ENCODE measurements at regions not wholly inside any gene's neighbourhood (a gene's known extent, or its start where the extent isn't known, plus 50 kb on each side); places are given as distances from the start of the nearest gene placed in this dataset.

- H3K9me3 ChIP-seq, result no peaks in the 10 kb centered on the region
- intact Hi-C loops (cut with micrococcal nuclease; ENCODE audit: unreplicated experiment), result no loop called here
- Mint-ChIP-seq H3K27me3 (ENCODE audit: insufficient read depth, unreplicated experiment) (peaks cover 3% of the 10 kb centered on the region), H3K4me3 (ENCODE audit: unreplicated experiment) (no peak overlapping the region), H3K9me3 (ENCODE audit: unreplicated experiment) (no peaks in the 10 kb centered on the region), H3K36me3 (ENCODE audit: insufficient read depth, unreplicated experiment) (no peaks in the 10 kb centered on the region), H3K27ac (ENCODE audit: unreplicated experiment) (no peak overlapping the region), H3K4me1 (ENCODE audit: low read depth, unreplicated experiment) (no peaks in the 10 kb centered on the region)
- H3K4me1 ChIP-seq, result no peaks in the 10 kb centered on the region
- H3K4me3 ChIP-seq (ENCODE audit: low read depth, low read length), result no peak overlapping the region
- no peaks in the 10 kb centered on the region for H3K27me3 ChIP-seq (replicated peaks; ENCODE audit: control insufficient read depth, insufficient read depth, low read length)
- TF ChIP-seq, protein P1, sequence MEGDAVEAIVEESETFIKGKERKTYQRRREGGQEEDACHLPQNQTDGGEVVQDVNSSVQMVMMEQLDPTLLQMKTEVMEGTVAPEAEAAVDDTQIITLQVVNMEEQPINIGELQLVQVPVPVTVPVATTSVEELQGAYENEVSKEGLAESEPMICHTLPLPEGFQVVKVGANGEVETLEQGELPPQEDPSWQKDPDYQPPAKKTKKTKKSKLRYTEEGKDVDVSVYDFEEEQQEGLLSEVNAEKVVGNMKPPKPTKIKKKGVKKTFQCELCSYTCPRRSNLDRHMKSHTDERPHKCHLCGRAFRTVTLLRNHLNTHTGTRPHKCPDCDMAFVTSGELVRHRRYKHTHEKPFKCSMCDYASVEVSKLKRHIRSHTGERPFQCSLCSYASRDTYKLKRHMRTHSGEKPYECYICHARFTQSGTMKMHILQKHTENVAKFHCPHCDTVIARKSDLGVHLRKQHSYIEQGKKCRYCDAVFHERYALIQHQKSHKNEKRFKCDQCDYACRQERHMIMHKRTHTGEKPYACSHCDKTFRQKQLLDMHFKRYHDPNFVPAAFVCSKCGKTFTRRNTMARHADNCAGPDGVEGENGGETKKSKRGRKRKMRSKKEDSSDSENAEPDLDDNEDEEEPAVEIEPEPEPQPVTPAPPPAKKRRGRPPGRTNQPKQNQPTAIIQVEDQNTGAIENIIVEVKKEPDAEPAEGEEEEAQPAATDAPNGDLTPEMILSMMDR (IDR thresholded peaks at IDR 0.05; ENCODE audit: insufficient read depth in 1 of 2, low read depth in 1 of 2, low read length in 1 of 2, severe bottlenecking in 1 of 2, unreplicated experiment in 1 of 2), result no peak
- ChIA-PET CTCF (no interaction called here), POLR2A (no interaction called here)
- BruUV-seq (replicated peaks), result no TSS peak
- H3K36me3 ChIP-seq (ENCODE audit: control insufficient read depth, insufficient read depth, low read length), result no peaks in the 10 kb centered on the region
- DNase-seq, result no peak
Observed at GRCh38 chr4:89570931-89571330, 263.3 kb upstream of the GPRIN3 start.

- intact Hi-C loops (cut with micrococcal nuclease; ENCODE audit: unreplicated experiment), result no loop called here
- no peak overlapping the region for H3K27ac Mint-ChIP-seq (ENCODE audit: unreplicated experiment)
- no peaks in the 10 kb centered on the region for H3K36me3 Mint-ChIP-seq (ENCODE audit: insufficient read depth, unreplicated experiment)
- H3K27me3 Mint-ChIP-seq (ENCODE audit: insufficient read depth, unreplicated experiment), result peaks cover 3% of the 10 kb centered on the region
- no peaks in the 10 kb centered on the region for H3K4me1 Mint-ChIP-seq (ENCODE audit: low read depth, unreplicated experiment)
- no peak overlapping the region for H3K4me3 ChIP-seq (ENCODE audit: low read depth, low read length)
- no peaks in the 10 kb centered on the region for H3K9me3 Mint-ChIP-seq (ENCODE audit: unreplicated experiment)
- H3K27me3 ChIP-seq (replicated peaks; ENCODE audit: control insufficient read depth, insufficient read depth, low read length), result no peaks in the 10 kb centered on the region
- ChIA-PET CTCF (no interaction called here), POLR2A (no interaction called here)
- H3K4me1 ChIP-seq, result no peaks in the 10 kb centered on the region
- no peaks in the 10 kb centered on the region for H3K36me3 ChIP-seq (ENCODE audit: control insufficient read depth, insufficient read depth, low read length)
- BruUV-seq (replicated peaks), result no TSS peak
- no peaks in the 10 kb centered on the region for H3K9me3 ChIP-seq
- DNase-seq, result no peak
- TF ChIP-seq, protein P1 (IDR thresholded peaks at IDR 0.05; ENCODE audit: insufficient read depth in 1 of 2, low read depth in 1 of 2, low read length in 1 of 2, severe bottlenecking in 1 of 2, unreplicated experiment in 1 of 2), result no peak
- H3K4me3 Mint-ChIP-seq (ENCODE audit: unreplicated experiment), result no peak overlapping the region
Observed at GRCh38 chr4:89567936-89568335, 260.3 kb upstream of the GPRIN3 start.

- intact Hi-C loops (cut with micrococcal nuclease; ENCODE audit: unreplicated experiment), result no loop called here
- TF ChIP-seq, protein P1 (IDR thresholded peaks at IDR 0.05; ENCODE audit: insufficient read depth in 1 of 2, low read depth in 1 of 2, low read length in 1 of 2, severe bottlenecking in 1 of 2, unreplicated experiment in 1 of 2), result no peak
- H3K36me3 ChIP-seq (ENCODE audit: control insufficient read depth, insufficient read depth, low read length), result no peaks in the 10 kb centered on the region
- H3K27me3 ChIP-seq (replicated peaks; ENCODE audit: control insufficient read depth, insufficient read depth, low read length), result no peaks in the 10 kb centered on the region
- peaks cover 3% of the 10 kb centered on the region for H3K27me3 Mint-ChIP-seq (ENCODE audit: insufficient read depth, unreplicated experiment)
- H3K4me1 ChIP-seq, result peaks cover 5% of the 10 kb centered on the region; the same call in 1 of the 2 replicates
- H3K9me3 ChIP-seq, result no peaks in the 10 kb centered on the region
- CTCF ChIA-PET, result no interaction called here
- peaks cover 19% of the 10 kb centered on the region for H3K4me1 Mint-ChIP-seq (ENCODE audit: low read depth, unreplicated experiment)
- H3K36me3 Mint-ChIP-seq (ENCODE audit: insufficient read depth, unreplicated experiment), result no peaks in the 10 kb centered on the region
- no TSS peak for BruUV-seq (replicated peaks)
- H3K27ac Mint-ChIP-seq (ENCODE audit: unreplicated experiment), result no peak overlapping the region
- no peak overlapping the region for H3K4me3 ChIP-seq (ENCODE audit: low read depth, low read length)
- DNase-seq, result no peak
- no peak overlapping the region for H3K4me3 Mint-ChIP-seq (ENCODE audit: unreplicated experiment)
- H3K9me3 Mint-ChIP-seq (ENCODE audit: unreplicated experiment), result no peaks in the 10 kb centered on the region
- POLR2A ChIA-PET, result no interaction called here
Observed at GRCh38 chr4:89563431-89563830, 255.8 kb upstream of the GPRIN3 start.
